ENCODE measurements at regions not wholly inside any gene's neighbourhood (a gene's known extent, or its start where the extent isn't known, plus 50 kb on each side); places are given as distances from the start of the nearest gene placed in this dataset.

- H3K27me3 ChIP-seq (ENCODE audit: insufficient read depth, poor library complexity, severe bottlenecking): no peaks in the 10 kb centered on the region
- no peak overlapping the region for H3K4me3 ChIP-seq (replicated peaks; ENCODE audit: insufficient read depth, low read length)
- TF ChIP-seq, protein P1, sequence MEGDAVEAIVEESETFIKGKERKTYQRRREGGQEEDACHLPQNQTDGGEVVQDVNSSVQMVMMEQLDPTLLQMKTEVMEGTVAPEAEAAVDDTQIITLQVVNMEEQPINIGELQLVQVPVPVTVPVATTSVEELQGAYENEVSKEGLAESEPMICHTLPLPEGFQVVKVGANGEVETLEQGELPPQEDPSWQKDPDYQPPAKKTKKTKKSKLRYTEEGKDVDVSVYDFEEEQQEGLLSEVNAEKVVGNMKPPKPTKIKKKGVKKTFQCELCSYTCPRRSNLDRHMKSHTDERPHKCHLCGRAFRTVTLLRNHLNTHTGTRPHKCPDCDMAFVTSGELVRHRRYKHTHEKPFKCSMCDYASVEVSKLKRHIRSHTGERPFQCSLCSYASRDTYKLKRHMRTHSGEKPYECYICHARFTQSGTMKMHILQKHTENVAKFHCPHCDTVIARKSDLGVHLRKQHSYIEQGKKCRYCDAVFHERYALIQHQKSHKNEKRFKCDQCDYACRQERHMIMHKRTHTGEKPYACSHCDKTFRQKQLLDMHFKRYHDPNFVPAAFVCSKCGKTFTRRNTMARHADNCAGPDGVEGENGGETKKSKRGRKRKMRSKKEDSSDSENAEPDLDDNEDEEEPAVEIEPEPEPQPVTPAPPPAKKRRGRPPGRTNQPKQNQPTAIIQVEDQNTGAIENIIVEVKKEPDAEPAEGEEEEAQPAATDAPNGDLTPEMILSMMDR (IDR thresholded peaks at IDR 0.05; ENCODE audit: insufficient read depth, low read length): no peak
- TF ChIP-seq, protein P2, sequence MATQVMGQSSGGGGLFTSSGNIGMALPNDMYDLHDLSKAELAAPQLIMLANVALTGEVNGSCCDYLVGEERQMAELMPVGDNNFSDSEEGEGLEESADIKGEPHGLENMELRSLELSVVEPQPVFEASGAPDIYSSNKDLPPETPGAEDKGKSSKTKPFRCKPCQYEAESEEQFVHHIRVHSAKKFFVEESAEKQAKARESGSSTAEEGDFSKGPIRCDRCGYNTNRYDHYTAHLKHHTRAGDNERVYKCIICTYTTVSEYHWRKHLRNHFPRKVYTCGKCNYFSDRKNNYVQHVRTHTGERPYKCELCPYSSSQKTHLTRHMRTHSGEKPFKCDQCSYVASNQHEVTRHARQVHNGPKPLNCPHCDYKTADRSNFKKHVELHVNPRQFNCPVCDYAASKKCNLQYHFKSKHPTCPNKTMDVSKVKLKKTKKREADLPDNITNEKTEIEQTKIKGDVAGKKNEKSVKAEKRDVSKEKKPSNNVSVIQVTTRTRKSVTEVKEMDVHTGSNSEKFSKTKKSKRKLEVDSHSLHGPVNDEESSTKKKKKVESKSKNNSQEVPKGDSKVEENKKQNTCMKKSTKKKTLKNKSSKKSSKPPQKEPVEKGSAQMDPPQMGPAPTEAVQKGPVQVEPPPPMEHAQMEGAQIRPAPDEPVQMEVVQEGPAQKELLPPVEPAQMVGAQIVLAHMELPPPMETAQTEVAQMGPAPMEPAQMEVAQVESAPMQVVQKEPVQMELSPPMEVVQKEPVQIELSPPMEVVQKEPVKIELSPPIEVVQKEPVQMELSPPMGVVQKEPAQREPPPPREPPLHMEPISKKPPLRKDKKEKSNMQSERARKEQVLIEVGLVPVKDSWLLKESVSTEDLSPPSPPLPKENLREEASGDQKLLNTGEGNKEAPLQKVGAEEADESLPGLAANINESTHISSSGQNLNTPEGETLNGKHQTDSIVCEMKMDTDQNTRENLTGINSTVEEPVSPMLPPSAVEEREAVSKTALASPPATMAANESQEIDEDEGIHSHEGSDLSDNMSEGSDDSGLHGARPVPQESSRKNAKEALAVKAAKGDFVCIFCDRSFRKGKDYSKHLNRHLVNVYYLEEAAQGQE (IDR thresholded peaks at IDR 0.05; ENCODE audit: insufficient replicate concordance, low read depth): no peak
- no peak for TF ChIP-seq SPI1 (IDR thresholded peaks at IDR 0.05; ENCODE audit: borderline replicate concordance, low read depth)
- TF ChIP-seq GABPA (IDR thresholded peaks at IDR 0.05; ENCODE audit: low read depth): no peak
- TF ChIP-seq POLR2AphosphoS5 (IDR thresholded peaks at IDR 0.05; ENCODE audit: low read depth): no peak
- no peak overlapping the region for H3K27ac ChIP-seq (replicated peaks)
- DNase-seq (ENCODE audit: low read depth in 1 of 2, low spot score in 1 of 2): no peak
Observed at GRCh38 chr5:4019009-4019769, 423.6 kb downstream of the IRX1 start.

GRCh38 chr5:4019841-4020240, 424.2 kb downstream of the IRX1 start:
- TF ChIP-seq SPI1 (IDR thresholded peaks at IDR 0.05; ENCODE audit: borderline replicate concordance, low read depth): no peak
- no peak for TF ChIP-seq POLR2AphosphoS5 (IDR thresholded peaks at IDR 0.05; ENCODE audit: low read depth)
- TF ChIP-seq GABPA (IDR thresholded peaks at IDR 0.05; ENCODE audit: low read depth): no peak
- TF ChIP-seq, protein P1 (IDR thresholded peaks at IDR 0.05; ENCODE audit: insufficient read depth, low read length): no peak
- TF ChIP-seq, protein P2 (IDR thresholded peaks at IDR 0.05; ENCODE audit: insufficient replicate concordance, low read depth): no peak
- no peaks in the 10 kb centered on the region for H3K27me3 ChIP-seq (ENCODE audit: insufficient read depth, poor library complexity, severe bottlenecking)
- DNase-seq (ENCODE audit: low read depth in 1 of 2, low spot score in 1 of 2): no peak
- no peak overlapping the region for H3K27ac ChIP-seq (replicated peaks)
- no peak overlapping the region for H3K4me3 ChIP-seq (replicated peaks; ENCODE audit: insufficient read depth, low read length)

GRCh38 chr5:4020400-4020799, 424.8 kb downstream of the IRX1 start:
- Histone ChIP-seq H3K4me3 (replicated peaks; ENCODE audit: insufficient read depth, low read length) (no peak overlapping the region), H3K27ac (replicated peaks) (no peak overlapping the region), H3K27me3 (ENCODE audit: insufficient read depth, poor library complexity, severe bottlenecking) (no peaks in the 10 kb centered on the region)
- TF ChIP-seq GABPA (IDR thresholded peaks at IDR 0.05; ENCODE audit: low read depth) (no peak), SPI1 (IDR thresholded peaks at IDR 0.05; ENCODE audit: borderline replicate concordance, low read depth) (no peak), POLR2AphosphoS5 (IDR thresholded peaks at IDR 0.05; ENCODE audit: low read depth) (no peak)
- TF ChIP-seq, protein P1 (IDR thresholded peaks at IDR 0.05; ENCODE audit: insufficient read depth, low read length): no peak
- TF ChIP-seq, protein P2 (IDR thresholded peaks at IDR 0.05; ENCODE audit: insufficient replicate concordance, low read depth): no peak
- no peak for DNase-seq (ENCODE audit: low read depth in 1 of 2, low spot score in 1 of 2)
